ENCODE measurements at regions not wholly inside any gene's neighbourhood (a gene's known extent, or its start where the extent isn't known, plus 50 kb on each side); places are given as distances from the start of the nearest gene placed in this dataset.

DNA sequence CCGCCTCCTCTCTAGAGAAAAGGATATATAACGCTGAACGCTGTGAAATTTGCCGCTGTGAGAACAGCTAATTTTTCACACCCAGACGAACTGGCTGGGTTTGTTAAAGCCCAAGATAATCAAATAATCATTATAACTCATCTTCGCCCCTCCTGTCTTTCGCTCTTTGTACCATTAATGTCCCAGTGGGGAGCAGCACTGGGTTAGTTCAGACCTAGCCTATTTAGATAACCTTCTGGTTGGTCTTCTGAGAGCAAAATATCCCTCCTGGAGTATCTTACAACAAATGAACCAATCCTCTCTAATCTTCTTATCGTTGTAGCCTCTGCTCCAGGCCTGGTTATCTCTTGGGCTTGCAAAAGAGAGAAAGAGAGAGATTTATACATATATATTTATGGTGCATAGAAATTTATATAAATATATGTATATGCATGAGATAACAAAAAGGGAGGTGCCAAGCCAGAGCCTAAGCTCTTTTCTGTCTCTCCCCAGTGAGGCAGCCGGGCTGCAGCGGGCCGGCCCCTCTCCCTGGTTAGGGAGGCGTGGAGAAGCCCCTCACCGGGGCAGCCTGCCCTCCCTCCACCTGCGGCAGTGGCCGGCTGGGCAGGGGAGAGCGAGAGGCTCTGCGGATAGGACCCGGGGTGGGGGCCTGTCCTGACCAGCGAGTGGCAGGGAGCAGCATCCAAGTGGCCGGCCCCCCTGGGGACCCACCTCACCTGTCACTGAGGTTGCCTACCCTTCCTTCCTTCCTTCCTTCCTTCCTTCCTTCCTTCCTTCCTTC lies 202.0 kb upstream of the LHX5 start:
- DNase-seq: no peak

More for the DNA sequence above, 202.0 kb upstream of the LHX5 start:
- peaks cover 28% of the 10 kb centered on the region for H3K27me3 Mint-ChIP-seq (ENCODE audit: low read depth)
- H2BK12ac ChIP-seq (ENCODE audit: insufficient read length, low read depth, low read length): no peak overlapping the region
- no peaks in the 10 kb centered on the region; a peak in 1 of 5 replicates for H3K9me3 Mint-ChIP-seq
- no peak overlapping the region for H3T11ph ChIP-seq (ENCODE audit: low read length)
- H2BK20ac ChIP-seq (ENCODE audit: low read depth, low read length, poor library complexity, severe bottlenecking): no peak overlapping the region
- H2BK15ac ChIP-seq (ENCODE audit: low read depth, low read length): no peak overlapping the region
- H3K18ac ChIP-seq (ENCODE audit: insufficient read length, low read depth, low read length): no peak overlapping the region
- no peaks in the 10 kb centered on the region; the same call in 1 of the 2 replicates for H3K4me1 ChIP-seq (ENCODE audit: insufficient read depth, low read length)
- H3K56ac ChIP-seq (ENCODE audit: insufficient read length, low read depth, low read length): no peak overlapping the region
- H3K4ac ChIP-seq (ENCODE audit: low read depth, low read length): no peak overlapping the region
- H3K4me1 Mint-ChIP-seq: peaks cover 8 to 25% of the 10 kb centered on the region in 2 experiments; a peak in 3 of 4 replicates
- no peak overlapping the region for H2BK5ac ChIP-seq (ENCODE audit: insufficient read length, low read length)
- H3K9me3 ChIP-seq (ENCODE audit: control insufficient read depth, low read depth, low read length): no peaks in the 10 kb centered on the region
- H3K14ac ChIP-seq (ENCODE audit: insufficient read depth, low read length): no peak overlapping the region
- no CpG with 5 or more reads among the region's 20 CpGs for WGBS (ENCODE audit: extremely low coverage, insufficient read length, low lambda C conversion rate)
- no peaks in the 10 kb centered on the region for H3K79me1 ChIP-seq (ENCODE audit: insufficient read depth, low read depth, low read length, poor library complexity, severe bottlenecking)
- no peak overlapping the region for H4K91ac ChIP-seq (ENCODE audit: insufficient read length, low read depth, low read length)
- no peaks in the 10 kb centered on the region for H3K79me2 ChIP-seq (ENCODE audit: insufficient read depth, low read length)
- TF ChIP-seq, protein P1, sequence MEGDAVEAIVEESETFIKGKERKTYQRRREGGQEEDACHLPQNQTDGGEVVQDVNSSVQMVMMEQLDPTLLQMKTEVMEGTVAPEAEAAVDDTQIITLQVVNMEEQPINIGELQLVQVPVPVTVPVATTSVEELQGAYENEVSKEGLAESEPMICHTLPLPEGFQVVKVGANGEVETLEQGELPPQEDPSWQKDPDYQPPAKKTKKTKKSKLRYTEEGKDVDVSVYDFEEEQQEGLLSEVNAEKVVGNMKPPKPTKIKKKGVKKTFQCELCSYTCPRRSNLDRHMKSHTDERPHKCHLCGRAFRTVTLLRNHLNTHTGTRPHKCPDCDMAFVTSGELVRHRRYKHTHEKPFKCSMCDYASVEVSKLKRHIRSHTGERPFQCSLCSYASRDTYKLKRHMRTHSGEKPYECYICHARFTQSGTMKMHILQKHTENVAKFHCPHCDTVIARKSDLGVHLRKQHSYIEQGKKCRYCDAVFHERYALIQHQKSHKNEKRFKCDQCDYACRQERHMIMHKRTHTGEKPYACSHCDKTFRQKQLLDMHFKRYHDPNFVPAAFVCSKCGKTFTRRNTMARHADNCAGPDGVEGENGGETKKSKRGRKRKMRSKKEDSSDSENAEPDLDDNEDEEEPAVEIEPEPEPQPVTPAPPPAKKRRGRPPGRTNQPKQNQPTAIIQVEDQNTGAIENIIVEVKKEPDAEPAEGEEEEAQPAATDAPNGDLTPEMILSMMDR (conservative IDR thresholded peaks at IDR 0.05): no peak
- no peak overlapping the region for H3K4me3 Mint-ChIP-seq
- H4K5ac ChIP-seq (ENCODE audit: insufficient read length, low read depth, low read length): no peak overlapping the region
- no peaks in the 10 kb centered on the region for H3K36me3 Mint-ChIP-seq (ENCODE audit: insufficient read depth in 1 of 3, low read depth in 3 of 3)
- no peak overlapping the region for H2AK5ac ChIP-seq (ENCODE audit: insufficient read length, low read length)
- no peaks in the 10 kb centered on the region for H3K23me2 ChIP-seq (ENCODE audit: insufficient read length, low read depth, low read length, poor library complexity, severe bottlenecking)
- no peak overlapping the region for H4K8ac ChIP-seq (replicated peaks; ENCODE audit: insufficient read length, low read depth, low read length)
- no peak overlapping the region for H2AFZ ChIP-seq (ENCODE audit: low read length)
- no peak overlapping the region for H3K27ac ChIP-seq (ENCODE audit: insufficient read length, low read depth, low read length)
- H3K4me2 ChIP-seq (ENCODE audit: insufficient read depth, insufficient read length, low read length): no peak overlapping the region
- H2BK120ac ChIP-seq (ENCODE audit: low read depth, low read length, poor library complexity, severe bottlenecking): no peak overlapping the region
- no peak overlapping the region for H3K9ac ChIP-seq (ENCODE audit: extremely low read depth, insufficient read length, low read length)
- H4K20me1 ChIP-seq (ENCODE audit: control insufficient read depth, insufficient read depth, insufficient read length): no peaks in the 10 kb centered on the region
- H3K27me3 ChIP-seq (ENCODE audit: insufficient read depth, low read length): no peaks in the 10 kb centered on the region
- H3K27ac Mint-ChIP-seq: 0 out of 7 replicates have a peak overlapping the region, but pooled peaks of 1 of the 3 experiments have one; percentile 9
- no peak overlapping the region for H3K23ac ChIP-seq (ENCODE audit: insufficient read length, low read depth, low read length)

Measured in H9 (cell line).